ENCODE measurements at regions not wholly inside any gene's neighbourhood (a gene's known extent, or its start where the extent isn't known, plus 50 kb on each side); places are given as distances from the start of the nearest gene placed in this dataset.

GRCh38 chr4:145230726-145231125, 50.3 kb upstream of the OTUD4 start:
- Histone ChIP-seq H3K4me1 (peaks cover 0 to 22% (median 7%) of the 10 kb centered on the region in 4 donors), H3K27me3 (no peaks in the 10 kb centered on the region), H3K4me3 (no peak overlapping the region), H3K9me3 (no peaks in the 10 kb centered on the region), H3K27ac (replicated peaks in 1 of 4) (peak overlapping the region in 1 of 4 donors; percentile 23), H3K36me3 (no peaks in the 10 kb centered on the region)
- no peak for TF ChIP-seq EP300 (IDR thresholded peaks at IDR 0.05)
- peak in 1 of 2 donors; percentile 44 for TF ChIP-seq POLR2AphosphoS5 (IDR thresholded peaks at IDR 0.05)
- DNase-seq (ENCODE audit: extremely low spot score): no peak
- intact Hi-C loops (cut with DNase I): loop anchor here (5.0 to 10.0 kb wide), 3 partner anchors 254 to 382 kb away; partner anchors contain the start of gene SMAD1
- 40% methylated on average over 2 of the region's 2 CpGs for WGBS
